ENCODE measurements at regions not wholly inside any gene's neighbourhood (a gene's known extent, or its start where the extent isn't known, plus 50 kb on each side); places are given as distances from the start of the nearest gene placed in this dataset.
A peak's percentile ranks its signal among the peaks of the same experiment; 100 is the strongest.

- no peak overlapping the region for H3K27ac ChIP-seq (ENCODE audit: low read depth, low read length)
- H3K4me3 ChIP-seq (ENCODE audit: low read depth, low read length), result peak overlapping the region; percentile 54
- H3K4me1 ChIP-seq (ENCODE audit: control insufficient read depth in 1 of 2, insufficient read depth in 2 of 2, low read length in 2 of 2), result no peaks in the 10 kb centered on the region
- no peaks in the 10 kb centered on the region for H3K79me1 ChIP-seq (ENCODE audit: low read length)
- no peak overlapping the region for H3K9ac ChIP-seq (ENCODE audit: low read length)
- DNase-seq, result no peak
- H3K79me2 ChIP-seq (ENCODE audit: control insufficient read depth, insufficient read depth, low read length, poor library complexity), result no peaks in the 10 kb centered on the region
- no peak overlapping the region for H3K23ac ChIP-seq (ENCODE audit: low read length)
- H3K14ac ChIP-seq (ENCODE audit: low read length), result no peak overlapping the region
- H2BK120ac ChIP-seq (ENCODE audit: insufficient read depth, low read length, poor library complexity), result no peak overlapping the region
- no peak overlapping the region for H4K8ac ChIP-seq (ENCODE audit: low read depth, low read length)
- H2AK5ac ChIP-seq (ENCODE audit: low read length), result no peak overlapping the region
- no peak overlapping the region for H3K18ac ChIP-seq (ENCODE audit: low read length)
- peaks cover 10% of the 10 kb centered on the region for H3K9me3 ChIP-seq (ENCODE audit: insufficient read depth, low read depth, low read length)
- H4K12ac ChIP-seq (ENCODE audit: low read depth, low read length), result no peak overlapping the region
- H4K91ac ChIP-seq (ENCODE audit: low read depth, low read length), result no peak overlapping the region
- no peaks in the 10 kb centered on the region for H3K36me3 ChIP-seq (ENCODE audit: control insufficient read depth in 1 of 2, insufficient read depth in 2 of 2, low read length in 2 of 2)
- H2BK12ac ChIP-seq (ENCODE audit: low read length), result no peak overlapping the region
- H3K4ac ChIP-seq (ENCODE audit: low read depth, low read length), result no peak overlapping the region
- no peaks in the 10 kb centered on the region for H3K27me3 ChIP-seq (ENCODE audit: insufficient read depth, low read length)
- no peak overlapping the region for H3K4me2 ChIP-seq (ENCODE audit: low read length)
- H2AFZ ChIP-seq (ENCODE audit: insufficient read depth, low read length, poor library complexity), result no peak overlapping the region
- WGBS (ENCODE audit: extremely low coverage, insufficient coverage, insufficient read length), result no CpG with 5 or more reads among the region's 10 CpGs
- H2BK5ac ChIP-seq (ENCODE audit: low read depth, low read length, poor library complexity), result no peak overlapping the region
These were observed 150.0 kb upstream of the AGAP1 start for GRCh38 chr2:235343869-235344268.

- Histone ChIP-seq H3K18ac (ENCODE audit: low read length) (no peak overlapping the region), H2BK5ac (ENCODE audit: low read depth, low read length, poor library complexity) (no peak overlapping the region), H3K23ac (ENCODE audit: low read length) (no peak overlapping the region), H3K4me1 (ENCODE audit: control insufficient read depth in 1 of 2, insufficient read depth in 2 of 2, low read length in 2 of 2) (no peaks in the 10 kb centered on the region), H3K4me2 (ENCODE audit: low read length) (no peak overlapping the region), H2BK120ac (ENCODE audit: insufficient read depth, low read length, poor library complexity) (no peak overlapping the region), H2AK5ac (ENCODE audit: low read length) (no peak overlapping the region), H3K9ac (ENCODE audit: low read length) (no peak overlapping the region), H4K91ac (ENCODE audit: low read depth, low read length) (no peak overlapping the region), H3K27ac (ENCODE audit: low read depth, low read length) (no peak overlapping the region), H3K36me3 (ENCODE audit: control insufficient read depth in 1 of 2, insufficient read depth in 2 of 2, low read length in 2 of 2) (no peaks in the 10 kb centered on the region), H3K4ac (ENCODE audit: low read depth, low read length) (no peak overlapping the region), H3K79me2 (ENCODE audit: control insufficient read depth, insufficient read depth, low read length, poor library complexity) (no peaks in the 10 kb centered on the region), H2AFZ (ENCODE audit: insufficient read depth, low read length, poor library complexity) (no peak overlapping the region), H4K8ac (ENCODE audit: low read depth, low read length) (no peak overlapping the region), H3K79me1 (ENCODE audit: low read length) (no peaks in the 10 kb centered on the region), H2BK12ac (ENCODE audit: low read length) (no peak overlapping the region), H3K14ac (ENCODE audit: low read length) (no peak overlapping the region), H3K4me3 (ENCODE audit: low read depth, low read length) (peak overlapping the region; percentile 7), H3K27me3 (ENCODE audit: insufficient read depth, low read length) (no peaks in the 10 kb centered on the region), H4K12ac (ENCODE audit: low read depth, low read length) (no peak overlapping the region), H3K9me3 (ENCODE audit: insufficient read depth, low read depth, low read length) (peaks cover 10% of the 10 kb centered on the region)
- DNase-seq, result no peak
- WGBS (ENCODE audit: extremely low coverage, insufficient coverage, insufficient read length), result 100% methylated on average over 1 of the region's 1 CpG
These were observed 148.1 kb upstream of the AGAP1 start for GRCh38 chr2:235345745-235346144.

GRCh38 chr2:235347691-235348090, 146.2 kb upstream of the AGAP1 start:
- Histone ChIP-seq H3K27me3 (ENCODE audit: insufficient read depth, low read length) (no peaks in the 10 kb centered on the region), H2AK5ac (ENCODE audit: low read length) (no peak overlapping the region), H4K12ac (ENCODE audit: low read depth, low read length) (no peak overlapping the region), H2BK5ac (ENCODE audit: low read depth, low read length, poor library complexity) (no peak overlapping the region), H2BK12ac (ENCODE audit: low read length) (no peak overlapping the region), H3K9me3 (ENCODE audit: insufficient read depth, low read depth, low read length) (peaks cover 11% of the 10 kb centered on the region), H3K14ac (ENCODE audit: low read length) (no peak overlapping the region), H3K79me2 (ENCODE audit: control insufficient read depth, insufficient read depth, low read length, poor library complexity) (no peaks in the 10 kb centered on the region), H3K27ac (ENCODE audit: low read depth, low read length) (no peak overlapping the region), H3K4me3 (ENCODE audit: low read depth, low read length) (no peak overlapping the region), H3K23ac (ENCODE audit: low read length) (no peak overlapping the region), H3K4ac (ENCODE audit: low read depth, low read length) (no peak overlapping the region), H3K4me1 (ENCODE audit: control insufficient read depth in 1 of 2, insufficient read depth in 2 of 2, low read length in 2 of 2) (no peaks in the 10 kb centered on the region), H4K91ac (ENCODE audit: low read depth, low read length) (no peak overlapping the region), H3K9ac (ENCODE audit: low read length) (no peak overlapping the region), H4K8ac (ENCODE audit: low read depth, low read length) (no peak overlapping the region), H3K79me1 (ENCODE audit: low read length) (no peaks in the 10 kb centered on the region), H3K18ac (ENCODE audit: low read length) (no peak overlapping the region), H3K36me3 (ENCODE audit: control insufficient read depth in 1 of 2, insufficient read depth in 2 of 2, low read length in 2 of 2) (no peaks in the 10 kb centered on the region), H2AFZ (ENCODE audit: insufficient read depth, low read length, poor library complexity) (no peak overlapping the region), H2BK120ac (ENCODE audit: insufficient read depth, low read length, poor library complexity) (no peak overlapping the region), H3K4me2 (ENCODE audit: low read length) (no peak overlapping the region)
- DNase-seq, result no peak
- WGBS (ENCODE audit: extremely low coverage, insufficient coverage, insufficient read length), result no CpG with 5 or more reads among the region's 8 CpGs

GRCh38 chr2:235348329-235348728, 145.5 kb upstream of the AGAP1 start:
- DNase-seq, result no peak
- H3K4me3 ChIP-seq (ENCODE audit: low read depth, low read length), result no peak overlapping the region
- no peak overlapping the region for H2BK120ac ChIP-seq (ENCODE audit: insufficient read depth, low read length, poor library complexity)
- no peak overlapping the region for H3K27ac ChIP-seq (ENCODE audit: low read depth, low read length)
- no peak overlapping the region for H3K4me2 ChIP-seq (ENCODE audit: low read length)
- no peak overlapping the region for H2BK12ac ChIP-seq (ENCODE audit: low read length)
- H3K23ac ChIP-seq (ENCODE audit: low read length), result no peak overlapping the region
- H3K79me1 ChIP-seq (ENCODE audit: low read length), result no peaks in the 10 kb centered on the region
- peaks cover 11% of the 10 kb centered on the region for H3K9me3 ChIP-seq (ENCODE audit: insufficient read depth, low read depth, low read length)
- no peak overlapping the region for H2BK5ac ChIP-seq (ENCODE audit: low read depth, low read length, poor library complexity)
- no peak overlapping the region for H2AK5ac ChIP-seq (ENCODE audit: low read length)
- H3K4ac ChIP-seq (ENCODE audit: low read depth, low read length), result no peak overlapping the region
- H3K18ac ChIP-seq (ENCODE audit: low read length), result no peak overlapping the region
- H3K14ac ChIP-seq (ENCODE audit: low read length), result no peak overlapping the region
- no peaks in the 10 kb centered on the region for H3K36me3 ChIP-seq (ENCODE audit: control insufficient read depth in 1 of 2, insufficient read depth in 2 of 2, low read length in 2 of 2)
- no peak overlapping the region for H2AFZ ChIP-seq (ENCODE audit: insufficient read depth, low read length, poor library complexity)
- no peak overlapping the region for H4K91ac ChIP-seq (ENCODE audit: low read depth, low read length)
- no peaks in the 10 kb centered on the region for H3K27me3 ChIP-seq (ENCODE audit: insufficient read depth, low read length)
- H3K79me2 ChIP-seq (ENCODE audit: control insufficient read depth, insufficient read depth, low read length, poor library complexity), result no peaks in the 10 kb centered on the region
- no peak overlapping the region for H4K12ac ChIP-seq (ENCODE audit: low read depth, low read length)
- no peaks in the 10 kb centered on the region for H3K4me1 ChIP-seq (ENCODE audit: control insufficient read depth in 1 of 2, insufficient read depth in 2 of 2, low read length in 2 of 2)
- no CpG with 5 or more reads among the region's 8 CpGs for WGBS (ENCODE audit: extremely low coverage, insufficient coverage, insufficient read length)
- H4K8ac ChIP-seq (ENCODE audit: low read depth, low read length), result no peak overlapping the region
- H3K9ac ChIP-seq (ENCODE audit: low read length), result no peak overlapping the region

Measured in trophoblast cell (in vitro differentiated cells and primary cell).